HG03103 (cell line): ENCODE measurements at regions not wholly inside any gene's neighbourhood (a gene's known extent, or its start where the extent isn't known, plus 50 kb on each side); places are given as distances from the start of the nearest gene placed in this dataset.

ENCODE experiments used
- ATAC-seq: cut with Tn5 transposase; IDR thresholded peaks from one replicate; pipeline ENCODE4 v1.9.1; 2021; ENCODE audit warnings: low read depth; ENCODE audit not compliant: unreplicated experiment

GRCh38 chr3:59424268-59425010 lies 374.6 kb upstream of the CFAP20DC start:
- ATAC-seq: no peak

GRCh38 chr3:59423707-59424106 lies 373.9 kb upstream of the CFAP20DC start:
- no peak for ATAC-seq

- no peak for ATAC-seq
Measured at GRCh38 chr3:59422312-59422711, 372.5 kb upstream of the CFAP20DC start.

- no peak for ATAC-seq
Measured at GRCh38 chr3:59418836-59419235, 369.0 kb upstream of the CFAP20DC start.

- no peak for ATAC-seq
Measured at GRCh38 chr3:59412516-59412915, 362.7 kb upstream of the CFAP20DC start.

- no peak for ATAC-seq
Measured at GRCh38 chr3:59411694-59412093, 361.9 kb upstream of the CFAP20DC start.

- no peak for ATAC-seq
Measured at GRCh38 chr3:59411186-59411585, 361.4 kb upstream of the CFAP20DC start.

GRCh38 chr3:59408047-59408624 lies 358.3 kb upstream of the CFAP20DC start:
- ATAC-seq: no peak

GRCh38 chr3:59407425-59407824 lies 357.6 kb upstream of the CFAP20DC start:
- ATAC-seq: no peak

- peak; percentile 77 for ATAC-seq
Measured at GRCh38 chr3:59406943-59407342, 357.1 kb upstream of the CFAP20DC start.

- ATAC-seq: no peak
Measured at GRCh38 chr3:59404851-59405250, 355.0 kb upstream of the CFAP20DC start.

GRCh38 chr3:59404064-59404463 lies 354.2 kb upstream of the CFAP20DC start:
- ATAC-seq: no peak

- ATAC-seq: no peak
Measured at GRCh38 chr3:59401924-59402323, 352.1 kb upstream of the CFAP20DC start.

GRCh38 chr3:59392116-59392515 lies 342.3 kb upstream of the CFAP20DC start:
- ATAC-seq: no peak

- ATAC-seq: no peak
Measured at GRCh38 chr3:59391131-59391530, 341.3 kb upstream of the CFAP20DC start.

- peak; percentile 36 for ATAC-seq
Measured at GRCh38 chr3:59388555-59389270, 338.9 kb upstream of the CFAP20DC start.

- ATAC-seq: peak; percentile 78
Measured at GRCh38 chr3:59386165-59386564, 336.3 kb upstream of the CFAP20DC start.

GRCh38 chr3:59385547-59385946 lies 335.7 kb upstream of the CFAP20DC start:
- ATAC-seq: no peak

GRCh38 chr3:59381282-59381681 lies 331.5 kb upstream of the CFAP20DC start:
- peak; percentile 74 for ATAC-seq

- no peak for ATAC-seq
Measured at GRCh38 chr3:59380146-59380545, 330.3 kb upstream of the CFAP20DC start.

GRCh38 chr3:59374818-59375211 lies 325.0 kb upstream of the CFAP20DC start:
- peak; percentile 100 for ATAC-seq
